Fibroblast of lung (primary cell): ENCODE measurements at regions not wholly inside any gene's neighbourhood (a gene's known extent, or its start where the extent isn't known, plus 50 kb on each side); places are given as distances from the start of the nearest gene placed in this dataset.

ENCODE experiments used
- CTCF ChIP-seq, 2 donors: IDR thresholded peaks in 1 of 2; conservative IDR thresholded peaks in 1 of 2; 1 replicate in 1 of 2; 2 replicates in 1 of 2; pipeline ENCODE4 v1.5.1; 2011 to 2012; ENCODE audit warnings: low read length in 2 of 2, control low read depth in 1 of 2, inconsistent platforms in 1 of 2, low read depth in 1 of 2, mild to moderate bottlenecking in 1 of 2
- EZH2 ChIP-seq: IDR thresholded peaks from 2 replicates; pipeline ENCODE4 v1.5.1; 2012; ENCODE audit warnings: low read length, control low read depth, mild to moderate bottlenecking; ENCODE audit errors: missing control alignments

- TF ChIP-seq CTCF (conservative IDR thresholded peaks at IDR 0.05 in 1 of 2, IDR thresholded peaks at IDR 0.05 in 1 of 2; ENCODE audit: low read depth in 1 of 2, low read length in 2 of 2) (no peak), EZH2 (no peak)
These were observed 193.3 kb upstream of the KCND2 start for GRCh38 chr7:120079704-120080103.
